ENCODE measurements at regions not wholly inside any gene's neighbourhood (a gene's known extent, or its start where the extent isn't known, plus 50 kb on each side); places are given as distances from the start of the nearest gene placed in this dataset.
"Not testable (repeated sequence)": the region's sequence is repeated elsewhere in the genome, so short reads cannot be mapped to it uniquely, and the experiment has no call there.

DNA sequence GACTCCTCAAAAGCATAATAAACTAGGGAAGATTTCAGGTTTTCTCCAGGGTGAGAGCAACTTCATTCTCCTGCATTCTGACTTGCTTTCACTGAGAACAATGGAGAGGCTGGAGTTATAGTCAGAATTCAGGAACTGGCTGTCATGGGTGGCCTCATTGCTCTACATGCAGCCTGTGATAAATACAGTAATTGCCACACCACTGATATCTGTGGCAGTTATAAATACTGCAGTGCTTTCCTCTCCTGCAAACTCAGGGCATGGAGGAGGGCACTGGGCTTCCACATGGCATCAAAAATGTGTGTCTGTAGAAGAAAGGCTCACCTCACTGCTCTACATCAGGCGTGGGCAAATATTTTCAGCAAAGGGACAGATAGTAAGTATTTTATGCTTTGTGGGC, 510.2 kb downstream of the ZNF516 start:
- DNase-seq: no peak

- no peak for DNase-seq
These were observed 513.9 kb downstream of the ZNF516 start for GRCh38 chr18:75981102-75981501.

GRCh38 chr18:75977081-75977480, 518.0 kb downstream of the ZNF516 start:
- peak; percentile 32 for DNase-seq

DNA sequence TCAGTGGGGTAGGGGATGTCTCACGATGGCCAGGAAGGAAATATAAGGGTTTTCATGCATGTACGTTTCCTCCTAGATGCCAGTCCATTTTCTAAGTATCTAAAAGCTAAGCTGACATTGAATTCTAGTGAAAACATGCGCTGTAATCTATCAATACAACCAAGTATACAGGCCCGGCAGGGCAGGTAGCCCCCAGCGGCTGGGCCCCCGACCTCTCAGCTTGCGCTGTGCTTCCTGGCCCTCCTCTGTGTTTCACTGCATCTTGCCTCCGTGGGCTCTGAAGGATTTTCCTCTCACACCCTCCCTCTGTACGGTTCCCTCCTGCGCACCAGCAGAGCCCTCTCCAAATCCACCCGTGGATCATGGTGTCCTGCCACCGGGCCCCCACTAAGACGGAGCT, 524.8 kb downstream of the ZNF516 start:
- no peak for DNase-seq

DNA sequence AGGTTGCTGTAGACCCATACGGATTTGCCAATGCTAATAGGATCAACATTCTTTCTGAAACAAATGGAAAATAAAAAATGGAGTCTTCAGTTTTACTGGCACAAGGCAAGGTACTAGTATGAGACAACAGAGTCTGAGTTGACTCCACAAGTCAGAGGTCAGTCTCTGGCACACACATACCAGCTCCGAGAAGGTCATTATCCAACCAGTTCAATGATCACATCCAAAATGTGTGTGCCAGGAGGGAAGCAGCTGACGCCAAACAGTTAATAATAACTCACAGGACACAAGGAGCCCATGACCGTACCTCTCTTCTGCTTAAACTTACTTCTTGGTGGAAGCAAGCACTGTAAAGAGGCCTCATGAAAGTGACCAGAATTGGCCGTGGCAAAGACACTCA, 528.6 kb downstream of the ZNF516 start:
- no peak for DNase-seq

DNA sequence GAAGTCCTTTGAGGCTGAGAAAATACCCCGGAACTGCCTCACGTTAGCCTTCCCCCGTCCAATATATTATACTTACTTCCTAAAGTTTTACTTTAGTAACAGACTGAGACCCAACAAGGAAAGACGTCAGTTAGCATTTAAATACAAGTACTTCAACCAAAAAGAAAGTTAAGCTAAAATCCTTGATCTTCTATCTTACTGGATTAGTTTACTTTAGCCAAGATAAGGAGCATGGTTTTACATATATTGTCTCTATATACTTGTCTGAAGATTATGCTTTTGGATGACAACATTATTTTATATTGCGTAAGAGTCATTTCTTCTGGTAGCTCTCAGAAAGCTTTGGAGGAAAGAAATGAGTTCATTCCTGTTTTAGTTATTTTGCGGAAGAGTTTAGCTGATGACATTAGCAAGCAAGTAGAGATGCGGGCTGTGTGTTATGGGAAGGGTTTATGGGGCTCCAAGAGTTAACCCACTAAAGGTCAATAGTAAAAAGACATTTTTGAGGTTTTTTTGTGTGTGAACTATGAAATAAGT, 532.9 kb downstream of the ZNF516 start:
- no peak for DNase-seq

GRCh38 chr18:75960356-75960755, 532.9 kb upstream of the SMIM21 start:
- not testable (repeated sequence) for DNase-seq

GRCh38 chr18:75959150-75959549, 531.6 kb upstream of the SMIM21 start:
- no peak for DNase-seq

DNA sequence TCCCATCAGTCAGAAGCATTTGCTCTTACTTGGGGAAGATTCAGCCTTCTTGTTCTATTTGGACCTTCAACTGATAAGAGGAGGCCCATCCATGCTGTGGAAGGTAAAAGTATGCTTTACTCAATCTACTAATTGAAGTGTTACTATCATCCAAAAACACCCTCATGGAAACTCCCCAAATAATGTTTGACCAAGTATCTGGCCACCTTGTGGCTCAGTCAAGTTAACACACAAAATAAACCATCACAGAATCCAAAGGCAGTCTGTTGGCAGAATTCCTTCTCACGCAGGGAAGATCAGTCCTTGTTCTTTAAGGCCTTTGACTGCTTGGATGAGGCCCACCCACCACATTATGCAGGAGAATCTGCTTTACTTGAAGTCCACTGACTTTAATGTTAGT, 531.2 kb upstream of the SMIM21 start:
- no peak for DNase-seq

DNA sequence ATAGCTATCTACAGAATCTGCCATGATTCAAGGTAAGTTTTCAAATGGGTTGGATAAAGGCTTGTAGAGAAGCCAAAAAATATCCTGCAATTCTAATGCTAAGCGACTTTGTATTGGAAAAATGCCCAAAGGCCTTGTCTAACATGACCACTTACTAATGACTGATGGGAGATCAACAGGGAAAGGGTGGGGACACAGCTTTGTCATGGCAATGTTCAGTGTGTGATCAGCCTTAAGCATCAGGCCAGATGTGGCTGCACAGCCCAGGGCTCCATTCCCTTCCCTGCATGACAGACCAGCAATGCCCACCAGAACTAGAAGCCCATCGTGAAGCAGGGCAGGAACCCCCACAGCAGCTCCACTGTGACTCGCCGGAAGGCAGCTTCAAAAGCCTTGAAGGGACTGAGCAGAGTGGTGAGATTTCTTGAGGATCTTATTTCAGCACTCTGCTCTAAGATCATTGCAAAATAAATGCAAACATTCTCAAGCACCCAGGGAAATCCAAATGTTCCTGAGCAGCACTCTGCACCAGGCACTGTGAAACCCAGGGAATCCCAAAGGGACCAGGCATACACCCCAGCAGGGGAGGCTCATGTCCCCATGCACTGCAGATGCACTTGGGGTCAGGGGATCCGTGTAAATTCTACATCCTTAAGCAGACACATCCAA, 517.9 kb upstream of the SMIM21 start:
- DNase-seq: no peak

GRCh38 chr18:75937306-75937705, 509.8 kb upstream of the SMIM21 start:
- no peak for DNase-seq

GRCh38 chr18:75936862-75937261, 509.4 kb upstream of the SMIM21 start:
- DNase-seq: no peak

DNA sequence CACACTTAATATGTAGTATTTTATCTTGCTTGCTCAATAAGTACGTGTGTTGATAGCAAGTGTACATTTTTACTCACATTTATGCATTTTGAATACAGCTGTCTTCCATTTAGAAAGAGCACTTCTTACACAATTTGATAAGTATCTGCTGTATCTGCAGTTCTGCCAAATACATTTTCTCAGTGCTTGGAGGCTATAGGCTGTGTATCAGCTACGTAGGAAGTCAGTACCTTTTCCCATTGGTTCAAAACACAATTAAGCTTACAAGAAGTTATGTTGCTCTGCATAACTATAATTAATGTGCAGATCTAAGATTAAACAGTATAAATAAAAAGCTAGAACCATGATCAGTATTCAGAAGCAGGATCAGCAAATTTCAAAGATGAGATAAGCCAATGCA, 503.6 kb upstream of the SMIM21 start:
- DNase-seq: no peak

DNA sequence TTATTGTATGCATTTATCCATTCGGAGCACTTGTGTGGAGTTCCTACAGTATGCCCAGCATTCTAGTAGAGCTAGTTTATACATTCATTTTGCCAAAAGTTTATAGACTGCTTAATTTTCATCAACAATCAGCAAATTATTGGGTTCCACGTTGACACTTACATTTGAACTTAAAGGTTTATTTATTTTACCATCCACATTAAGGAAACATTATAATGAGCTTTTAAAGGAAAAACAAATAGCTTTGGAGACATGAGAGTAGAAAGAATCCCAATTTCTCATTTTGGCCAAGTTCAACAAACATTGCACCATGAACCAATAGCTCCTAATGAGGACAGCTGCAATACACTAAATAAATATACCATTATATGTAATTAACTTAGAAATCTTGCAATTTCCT, 501.2 kb upstream of the SMIM21 start:
- no peak for DNase-seq

- DNase-seq: no peak
These were observed 500.3 kb upstream of the SMIM21 start for GRCh38 chr18:75927791-75928190.

DNA sequence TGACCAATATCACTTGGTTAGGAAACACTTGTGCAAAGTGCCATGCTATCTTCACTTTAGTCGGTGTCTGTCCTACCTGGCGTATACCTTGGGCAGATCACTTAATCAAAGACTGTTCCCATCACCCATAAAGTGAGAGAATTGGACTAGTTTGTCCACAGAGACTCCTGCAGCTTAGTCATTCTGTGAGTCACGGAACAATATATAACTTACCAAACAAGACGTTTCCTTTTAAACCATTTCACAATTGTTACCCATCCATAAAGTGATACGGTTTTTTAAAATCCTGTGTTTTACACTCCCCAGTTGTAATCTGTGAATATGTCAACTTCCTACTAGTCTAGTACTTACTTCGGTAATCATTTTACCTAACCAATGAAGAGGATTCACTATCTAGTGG, 499.3 kb upstream of the SMIM21 start:
- DNase-seq: no peak

DNA sequence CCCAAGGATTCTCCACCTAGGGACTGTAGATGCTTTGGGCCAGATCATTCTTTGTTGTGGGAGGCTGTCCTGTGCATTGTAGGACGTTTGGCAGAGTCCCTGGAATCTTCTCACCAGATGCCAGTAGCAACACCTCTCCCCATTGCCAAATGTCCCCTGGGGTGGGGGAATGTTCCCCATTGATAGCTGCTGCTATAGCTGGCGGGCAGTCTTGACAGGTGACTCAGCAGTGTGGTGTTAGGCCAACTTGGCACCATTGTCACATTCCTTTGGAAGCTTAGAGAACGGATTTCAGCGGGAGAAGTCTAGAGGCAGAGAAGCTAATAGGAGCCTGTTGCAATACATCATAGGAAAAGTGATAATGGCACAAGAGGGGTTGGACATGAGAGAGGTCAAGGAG, 495.7 kb upstream of the SMIM21 start:
- DNase-seq: peak; percentile 65

DNA sequence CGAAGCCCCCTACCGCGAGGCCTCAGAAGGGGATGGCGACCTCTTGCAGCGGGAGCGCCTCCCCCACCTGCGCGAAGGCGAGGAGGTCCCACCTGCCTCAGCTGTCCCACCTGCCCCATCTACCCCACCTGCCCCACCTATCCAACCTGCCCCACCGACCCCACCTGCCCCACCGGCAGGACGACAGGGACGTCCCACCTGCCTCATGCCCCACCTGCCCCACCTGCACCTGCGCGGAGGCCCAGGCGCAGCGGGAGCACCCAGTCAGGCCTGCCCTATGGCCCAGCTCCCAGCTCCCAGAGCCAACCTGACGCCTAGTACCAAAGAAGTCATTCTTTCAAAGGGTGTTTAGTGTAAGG, 489.1 kb upstream of the SMIM21 start:
- DNase-seq: no peak

GRCh38 chr18:75915941-75916623, 488.6 kb upstream of the SMIM21 start:
- DNase-seq: peak; percentile 6

GRCh38 chr18:75912829-75913228, 485.3 kb upstream of the SMIM21 start:
- no peak for DNase-seq

- DNase-seq: no peak
These were observed 476.9 kb upstream of the SMIM21 start for GRCh38 chr18:75904416-75904815.

- DNase-seq: no peak
These were observed 471.1 kb upstream of the SMIM21 start for GRCh38 chr18:75898651-75899050.

DNA sequence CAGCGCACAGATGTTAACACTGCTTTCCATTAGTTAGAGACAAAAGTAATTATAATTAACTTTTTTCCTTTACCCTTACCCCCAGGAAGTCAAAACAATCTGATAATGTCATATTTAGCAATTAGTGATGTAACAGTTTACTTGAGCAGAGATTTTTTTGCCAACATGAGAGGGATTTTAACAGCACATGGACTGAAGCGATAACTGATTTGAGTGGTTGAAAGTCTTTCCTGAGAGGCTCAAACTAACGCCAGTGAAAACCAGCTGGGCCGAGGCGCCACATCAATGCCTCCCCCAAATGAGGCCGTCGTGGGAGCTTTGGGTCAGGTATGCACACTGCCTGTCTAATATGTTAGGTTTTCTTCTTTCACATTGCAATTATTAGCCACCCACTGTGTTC, 469.9 kb upstream of the SMIM21 start:
- no peak for DNase-seq

- peak; percentile 6 for DNase-seq
These were observed 469.4 kb upstream of the SMIM21 start for GRCh38 chr18:75896865-75897264.

GRCh38 chr18:75895135-75895534, 467.6 kb upstream of the SMIM21 start:
- DNase-seq: no peak

All from fibroblast of skin of right quadriceps (primary cell).